Left colon (tissue), 2 donors: ENCODE measurements at regions not wholly inside any gene's neighbourhood (a gene's known extent, or its start where the extent isn't known, plus 50 kb on each side); places are given as distances from the start of the nearest gene placed in this dataset.

ENCODE experiments used
- ATAC-seq: fragments of 200-7000 bp; cut with Tn5 transposase; one replicate; pipeline ENCODE4 v1.9.1; 2020; ENCODE audit warnings: mild to moderate bottlenecking, moderate library complexity
- DNase-seq, 2 donors: peaks; one replicate each; pipeline ENCODE4 v3.0.0-alpha.2; 2020
- intact Hi-C, 2 donors: fragments of 100-400 bp; cut with DNase I in 1 of 2; cut with micrococcal nuclease in 1 of 2; formaldehyde crosslinking; loops; one replicate each; pipeline versions ENCODE4 v1.11.2 to v1.14.0; 2022; cut with DNase I, micrococcal nuclease
- donor health status: DM: no; HTN: no; CAD: no.
- donor health status: DM: yes; HTN: yes; CAD: no.

DNA sequence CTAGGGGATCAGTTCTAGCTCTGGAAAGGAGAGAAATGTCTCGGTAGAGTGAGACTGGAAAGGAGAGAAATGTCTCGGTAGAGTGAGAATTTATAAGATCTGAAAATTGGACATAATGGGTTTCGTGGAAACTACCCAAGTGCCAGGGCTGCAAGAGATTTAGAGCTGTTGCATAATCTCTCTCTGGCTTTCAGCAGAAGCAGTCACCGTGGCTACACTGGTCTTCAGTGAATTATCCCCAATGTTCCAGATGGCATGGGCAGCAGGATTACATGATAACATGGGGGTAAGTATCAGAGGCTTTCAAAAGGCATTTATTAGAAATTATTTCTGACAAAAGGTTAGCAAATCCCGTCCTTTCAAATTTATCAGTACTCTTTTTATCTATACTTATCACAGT is 435.5 kb downstream of the NKX6-1 start:
- DNase-seq (no peak), ATAC-seq (no peak)
- intact Hi-C loops, result no loop called here

DNA sequence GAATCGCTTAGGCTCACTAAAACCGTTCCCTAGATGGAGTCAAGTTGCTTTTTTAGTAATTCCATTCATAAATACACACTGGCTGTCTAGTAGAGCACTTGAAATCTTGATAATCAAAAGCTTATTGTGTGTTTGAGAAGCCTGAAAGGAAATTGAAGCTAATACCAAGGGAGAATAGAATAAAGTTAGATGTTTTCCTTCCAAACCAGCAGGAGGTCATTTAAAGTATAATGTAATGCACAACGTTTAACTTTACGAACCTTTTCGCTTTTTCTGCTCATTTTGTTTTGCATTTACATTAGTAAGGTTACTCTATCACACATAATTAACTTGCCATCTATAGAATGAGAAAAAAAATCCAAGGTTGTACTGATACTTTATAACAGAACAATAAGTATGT is 440.9 kb downstream of the NKX6-1 start:
- intact Hi-C loops, result no loop called here
- DNase-seq, result no peak

DNA sequence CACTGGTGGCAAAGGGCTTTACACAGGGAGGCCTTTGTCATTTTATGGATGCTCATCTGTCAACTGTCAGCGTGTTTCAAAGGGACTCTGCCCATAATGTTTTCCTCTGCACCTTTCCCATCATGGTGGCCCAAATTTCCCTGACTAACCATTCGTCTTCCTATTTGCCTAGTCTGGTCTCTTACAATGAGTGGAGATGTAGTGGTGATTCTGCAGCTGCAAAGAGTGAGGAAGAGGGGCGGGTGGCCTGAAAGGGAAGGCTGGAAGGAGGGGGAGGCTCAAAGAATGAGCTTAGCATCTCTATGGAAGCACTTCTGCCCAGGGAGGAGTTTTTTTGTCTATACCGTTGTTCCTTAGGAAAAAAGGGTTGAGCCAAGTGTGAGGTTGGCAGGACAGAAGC is 447.5 kb downstream of the NKX6-1 start:
- intact Hi-C loops, result no loop called here
- no peak for ATAC-seq

More for the DNA sequence above, 440.9 kb downstream of the NKX6-1 start:
- no peak for ATAC-seq

DNA sequence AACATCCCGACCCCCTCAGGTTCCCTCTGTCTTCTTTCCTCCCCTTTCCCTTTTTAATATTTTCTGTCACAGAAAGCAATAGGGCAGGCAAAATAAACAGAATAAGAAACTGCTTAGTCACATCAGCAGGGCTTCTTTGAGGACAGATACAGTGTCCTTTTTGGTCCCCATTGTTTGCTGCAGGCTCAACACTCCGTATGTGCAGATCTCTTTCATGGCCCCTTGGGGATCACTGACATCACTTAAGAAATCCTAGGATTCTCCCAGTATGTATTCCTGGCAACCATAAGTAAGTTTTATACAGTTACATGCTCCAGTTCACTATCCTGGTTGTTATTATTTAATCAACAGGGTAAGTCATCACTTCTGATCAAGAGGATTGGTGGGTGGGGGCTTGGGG is 448.0 kb downstream of the NKX6-1 start:
- intact Hi-C loops, result no loop called here
- DNase-seq (no peak), ATAC-seq (no peak)

More for the DNA sequence above, 447.5 kb downstream of the NKX6-1 start:
- no peak for DNase-seq

DNA sequence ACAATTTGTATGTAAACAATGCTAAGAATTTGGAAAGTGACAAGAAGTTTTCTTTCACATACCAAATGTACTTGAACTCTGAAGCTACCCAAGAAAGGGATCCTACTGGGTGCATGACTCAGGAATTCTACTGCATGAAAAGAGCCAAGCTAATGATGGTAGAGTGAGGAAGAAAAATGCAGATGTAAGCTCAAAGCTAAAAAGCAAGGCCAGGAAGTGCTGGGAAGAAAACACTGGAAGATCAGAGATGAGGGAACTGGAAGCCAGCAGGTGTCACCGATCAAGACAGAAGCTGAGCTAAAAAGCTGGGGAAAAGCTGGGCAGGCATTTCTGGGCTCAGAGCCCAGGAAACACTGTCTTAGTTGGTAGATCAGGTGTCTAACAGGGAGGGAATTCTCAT is 449.1 kb downstream of the NKX6-1 start:
- intact Hi-C loops, result no loop called here
- DNase-seq (no peak), ATAC-seq (no peak)

DNA sequence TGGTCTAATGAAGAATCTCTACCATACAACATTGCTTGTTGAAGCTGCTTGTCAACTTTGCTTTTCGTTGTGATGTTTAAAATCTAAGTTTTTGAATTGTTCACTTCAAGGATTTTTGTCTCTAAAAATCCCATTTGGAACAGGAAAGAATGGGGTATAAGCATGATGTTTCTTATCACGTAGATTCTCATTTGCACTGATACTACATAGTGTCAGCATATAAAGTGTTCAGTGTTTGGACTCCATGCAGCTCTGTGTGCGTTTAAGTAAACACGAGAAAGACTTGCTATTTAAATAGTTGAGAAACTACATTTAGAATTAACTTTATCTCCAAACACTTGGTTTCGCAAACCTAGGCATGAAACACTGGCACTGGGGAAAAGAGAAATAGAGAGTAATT is 452.5 kb downstream of the NKX6-1 start:
- intact Hi-C loops, result no loop called here
- ATAC-seq (no peak), DNase-seq (no peak)

DNA sequence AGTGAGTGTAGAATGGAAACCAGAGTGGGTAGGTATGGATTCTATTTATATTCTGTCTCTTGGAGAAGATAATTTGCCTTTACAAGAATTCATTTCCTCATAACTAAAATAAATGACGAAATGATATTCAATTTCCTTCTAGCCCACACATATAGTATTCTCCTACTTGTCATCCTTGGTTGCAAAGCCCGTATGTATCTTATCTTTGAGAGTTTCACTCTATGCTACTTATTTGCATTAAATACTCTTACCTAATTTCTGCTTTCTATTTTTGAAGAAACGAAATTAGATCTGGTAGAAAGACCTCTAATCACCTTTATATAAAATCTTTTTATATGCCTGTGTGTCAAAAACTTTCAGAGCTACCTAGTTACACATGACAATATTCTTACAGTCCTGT is 457.7 kb downstream of the NKX6-1 start:
- intact Hi-C loops, result no loop called here
- ATAC-seq (no peak), DNase-seq (no peak)

DNA sequence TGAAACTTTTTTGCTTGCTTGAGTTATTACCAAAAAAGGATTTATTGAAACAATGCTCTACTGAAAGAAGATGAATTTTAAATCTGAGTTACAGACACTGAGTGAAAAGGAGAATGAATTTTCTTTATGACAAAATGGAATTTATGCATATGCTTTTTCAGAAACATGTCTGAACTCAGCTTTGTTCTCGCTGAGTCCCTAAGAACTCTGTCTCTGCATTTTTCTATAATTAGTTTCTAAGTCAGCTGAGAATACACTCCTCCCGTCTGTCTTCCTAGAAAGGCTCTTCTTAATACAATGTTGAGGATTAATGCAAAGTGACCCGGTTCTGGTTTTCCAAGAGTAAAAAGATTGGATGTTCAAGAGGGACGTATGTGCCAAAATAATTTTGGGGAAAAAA is 463.5 kb downstream of the NKX6-1 start:
- DNase-seq, result no peak
- no peak for ATAC-seq
- intact Hi-C loops, result no loop called here

DNA sequence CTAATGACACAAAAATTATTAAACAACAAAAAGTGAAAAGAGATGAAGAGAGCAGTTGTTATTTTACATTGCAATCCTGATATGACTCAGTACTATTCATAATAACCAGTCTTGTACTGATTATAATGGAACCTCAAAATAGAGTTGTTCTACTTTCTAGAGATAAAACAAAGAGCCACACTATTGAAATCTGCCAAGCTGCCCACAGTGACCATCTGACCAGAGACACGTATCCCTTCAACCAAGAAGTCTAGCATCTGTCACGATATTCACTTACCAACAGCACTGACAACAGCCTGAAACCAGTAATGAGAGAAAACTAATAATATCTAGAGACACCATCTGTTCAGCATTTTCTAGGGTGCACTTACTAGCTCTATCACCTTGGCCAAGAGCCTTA is 466.7 kb downstream of the NKX6-1 start:
- DNase-seq (no peak), ATAC-seq (no peak)
- intact Hi-C loops, result no loop called here

DNA sequence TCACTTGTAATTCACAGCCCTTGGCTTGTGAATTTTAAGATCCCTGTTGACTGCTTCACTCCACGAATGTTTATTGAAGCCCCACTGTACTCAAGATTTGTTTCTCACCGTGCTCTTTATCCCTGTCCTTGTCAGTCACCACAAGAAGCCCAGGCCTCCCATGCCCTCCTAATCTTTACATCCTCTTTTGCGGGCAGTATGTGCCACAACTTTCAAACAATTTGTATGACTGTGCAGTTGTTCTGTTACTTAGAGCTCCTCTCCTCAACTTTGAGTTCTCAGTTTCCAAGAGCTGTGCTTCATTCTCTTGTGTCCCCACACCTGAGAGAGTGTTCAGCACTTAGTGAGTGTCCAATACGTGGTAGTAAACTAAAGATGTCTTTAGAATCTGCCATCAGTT is 467.7 kb downstream of the NKX6-1 start:
- intact Hi-C loops, result no loop called here
- ATAC-seq (no peak), DNase-seq (no peak)

DNA sequence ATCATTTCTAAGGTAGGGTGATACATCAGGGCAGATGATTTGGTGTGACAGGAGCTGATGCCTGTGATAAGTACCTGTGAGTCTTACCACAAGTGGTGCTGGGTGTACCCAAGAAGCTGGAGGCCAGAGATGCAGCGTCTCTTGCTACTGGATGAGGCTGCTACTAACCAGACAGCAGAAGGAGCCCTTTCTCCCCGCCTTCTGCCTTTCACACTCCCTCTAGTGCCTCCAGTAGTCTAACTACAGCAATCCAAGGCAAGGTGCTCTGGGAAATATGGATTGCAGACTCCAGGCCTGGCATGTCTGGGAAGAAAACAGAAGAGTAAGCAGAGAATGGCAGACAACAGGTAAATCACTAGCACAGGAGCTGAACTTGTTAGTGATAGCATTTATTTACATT is 470.8 kb downstream of the NKX6-1 start:
- intact Hi-C loops, result no loop called here
- no peak for ATAC-seq

DNA sequence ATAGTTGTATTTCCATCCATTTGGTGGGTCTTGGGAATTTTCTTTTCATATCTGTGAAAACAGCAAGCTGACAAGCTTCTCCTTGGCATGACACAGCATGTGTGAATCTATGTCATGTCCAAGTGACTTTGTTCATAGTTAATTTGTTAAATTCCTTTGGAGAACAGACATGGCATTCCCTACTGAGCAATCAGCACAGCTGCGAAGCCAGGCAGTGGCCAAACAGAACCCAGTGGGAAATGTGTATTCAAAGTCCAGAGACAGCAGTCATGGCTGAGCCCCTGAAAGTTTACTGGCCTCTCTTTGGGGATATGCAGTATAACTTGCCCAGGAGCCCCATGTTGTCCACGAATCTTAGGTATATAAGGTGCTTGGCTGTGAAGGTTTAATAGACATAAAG is 474.7 kb downstream of the NKX6-1 start:
- ATAC-seq, result no peak
- no peak for DNase-seq
- intact Hi-C loops, result no loop called here

More for the DNA sequence above, 470.8 kb downstream of the NKX6-1 start:
- no peak for DNase-seq

DNA sequence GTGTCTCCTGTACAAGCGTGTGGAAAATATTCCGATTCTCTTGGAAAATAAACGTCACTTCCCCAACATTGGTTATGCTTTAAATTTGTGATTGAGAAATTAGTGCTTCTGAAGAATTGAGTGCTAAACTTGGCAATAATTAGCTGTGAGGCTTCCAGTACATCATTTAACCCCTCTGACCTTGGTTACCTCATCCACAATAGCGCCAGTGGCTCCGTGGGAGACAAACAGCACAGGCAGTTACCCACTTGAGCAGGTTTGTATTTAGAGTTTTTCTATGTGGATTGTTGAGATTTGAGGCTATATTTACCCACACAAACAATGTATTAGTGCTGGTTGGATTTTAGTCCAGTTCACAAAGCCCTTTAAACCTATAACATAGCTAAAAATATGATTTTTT is 476.5 kb downstream of the NKX6-1 start:
- intact Hi-C loops, result no loop called here
- ATAC-seq, result no peak
- DNase-seq, result no peak

DNA sequence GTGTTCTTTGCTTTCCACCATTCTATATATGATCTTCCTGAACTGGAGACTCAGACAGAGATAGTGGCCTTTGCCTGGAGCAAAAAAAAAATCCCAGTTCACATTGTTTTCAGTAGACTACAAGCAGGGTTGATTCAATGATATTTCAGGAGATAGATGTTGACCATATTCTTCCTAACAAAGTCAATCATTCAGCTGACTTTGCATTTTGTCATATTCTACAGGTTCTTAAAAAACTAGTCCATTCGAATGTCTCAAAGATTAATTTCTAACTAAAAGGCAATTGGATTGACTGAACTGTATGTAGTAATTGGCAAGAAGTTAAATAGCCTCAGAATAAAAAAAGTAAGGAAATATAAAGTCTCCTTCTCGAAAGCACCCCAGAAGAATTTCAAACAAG is 479.5 kb downstream of the NKX6-1 start:
- DNase-seq (no peak), ATAC-seq (no peak)
- intact Hi-C loops, result no loop called here

DNA sequence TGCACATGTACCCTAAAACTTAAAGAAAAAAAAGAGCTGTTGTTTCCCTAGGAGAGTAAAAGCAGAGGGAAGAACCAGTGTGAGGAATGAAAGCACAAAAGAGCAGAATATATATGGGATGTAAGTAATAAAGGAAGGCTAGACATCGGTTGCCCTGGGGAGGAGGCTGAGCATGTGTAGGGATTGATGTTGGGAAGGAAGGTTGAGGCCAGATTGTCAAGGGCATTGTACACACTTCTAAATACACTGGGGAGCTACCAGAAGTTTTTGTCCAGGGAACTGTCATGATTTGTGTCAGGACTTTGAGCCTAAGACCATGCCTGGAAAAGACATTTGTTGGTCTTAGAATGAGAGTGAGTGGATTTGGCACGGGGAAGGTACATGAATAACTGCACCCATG is 467.1 kb downstream of the GPAT3 start:
- ATAC-seq, result no peak
- intact Hi-C loops, result no loop called here

DNA sequence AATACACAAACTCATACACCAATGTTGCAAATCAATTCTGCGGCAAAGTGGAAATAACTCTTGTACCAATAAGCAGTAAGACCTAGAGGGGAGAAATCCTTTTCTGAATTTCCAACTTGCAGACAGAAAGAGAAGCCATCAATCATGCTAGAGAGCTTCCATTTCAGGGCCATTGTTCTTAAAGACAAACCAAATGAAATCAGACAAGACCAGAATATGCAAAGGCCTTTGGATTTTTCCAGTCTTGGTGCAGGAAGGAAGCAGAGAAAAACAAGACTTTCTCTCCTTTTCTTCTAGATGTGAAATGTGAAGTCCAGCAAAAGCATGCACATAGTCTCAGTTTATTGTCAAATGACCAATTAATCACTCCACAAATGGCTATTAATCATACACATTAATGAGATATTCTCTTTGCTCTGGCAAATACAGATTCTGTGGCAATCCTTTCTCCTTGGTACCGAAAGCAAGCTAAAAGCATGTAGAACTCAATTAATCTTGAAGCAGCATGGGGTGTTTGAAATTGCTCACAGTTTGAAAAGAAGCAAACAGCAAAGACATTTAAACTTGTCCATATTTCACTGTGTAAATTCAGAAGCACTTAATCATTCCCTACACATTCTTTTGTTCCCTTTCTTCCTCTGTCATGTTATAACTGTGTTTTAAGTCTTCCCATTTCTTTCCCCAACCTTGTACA is 466.1 kb downstream of the GPAT3 start:
- intact Hi-C loops, result no loop called here
- DNase-seq, result no peak
- ATAC-seq, result no peak

More for the DNA sequence above, 467.1 kb downstream of the GPAT3 start:
- DNase-seq, result no peak

DNA sequence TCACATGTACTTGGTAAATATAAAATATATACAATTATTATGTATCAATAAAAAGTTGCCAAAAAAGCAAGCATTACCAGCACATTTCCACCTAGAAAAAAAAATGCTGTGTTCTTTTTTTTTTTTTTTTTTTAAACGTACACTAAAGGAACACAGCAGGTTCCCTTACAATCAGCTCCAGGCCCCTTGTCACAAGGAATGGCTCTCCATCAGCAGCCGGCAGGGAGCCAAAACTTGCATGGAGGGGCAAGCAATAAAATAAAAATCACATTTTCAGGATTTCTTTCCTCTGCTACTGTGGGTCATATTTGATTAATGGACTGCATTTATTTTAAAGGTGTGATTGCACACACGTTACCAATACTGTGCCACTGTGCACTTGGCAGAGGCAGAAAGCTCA is 460.3 kb downstream of the GPAT3 start:
- DNase-seq (no peak), ATAC-seq (no peak)
- intact Hi-C loops, result no loop called here

DNA sequence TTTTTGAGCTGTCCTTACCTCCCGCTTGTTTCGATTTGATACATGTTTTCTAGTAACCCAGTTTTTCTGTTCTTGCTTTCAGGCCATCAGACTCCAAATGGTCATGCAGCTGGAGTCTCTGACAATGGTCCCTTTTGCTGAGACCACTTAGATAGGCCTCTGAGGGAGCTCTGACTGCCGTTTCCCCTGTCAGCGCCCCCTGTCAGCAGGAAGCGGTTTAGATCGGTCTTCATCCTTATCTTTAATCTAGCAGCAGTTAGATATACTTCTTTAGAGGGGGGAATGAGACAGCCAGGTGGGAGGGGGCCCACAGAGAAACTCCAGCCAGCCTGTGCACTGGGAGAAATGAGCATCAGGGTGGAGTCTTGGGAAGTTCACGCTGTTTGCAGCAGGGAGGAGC is 457.9 kb downstream of the GPAT3 start:
- DNase-seq, result no peak
- intact Hi-C loops, result no loop called here
- ATAC-seq, result no peak

DNA sequence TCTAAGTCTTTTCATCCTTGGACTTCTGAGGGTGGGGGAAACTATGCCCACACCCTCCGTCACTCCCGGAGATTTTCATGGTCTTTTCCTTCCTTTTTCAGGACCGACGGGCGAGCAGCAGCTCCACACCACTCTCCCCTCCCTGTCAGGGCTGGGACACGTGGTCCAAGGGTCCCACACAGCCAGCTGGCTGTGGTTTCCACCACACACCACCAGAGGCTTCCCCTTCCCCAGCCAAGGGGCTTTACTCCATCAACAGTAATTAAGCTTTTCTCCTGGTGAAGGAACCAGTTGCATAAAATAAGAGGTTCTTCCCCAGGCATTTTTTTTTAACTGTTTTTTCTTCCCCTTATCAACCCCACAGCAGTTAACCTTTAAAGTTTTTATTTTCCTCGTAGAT is 453.9 kb downstream of the GPAT3 start:
- intact Hi-C loops, result no loop called here
- ATAC-seq (no peak), DNase-seq (no peak)

DNA sequence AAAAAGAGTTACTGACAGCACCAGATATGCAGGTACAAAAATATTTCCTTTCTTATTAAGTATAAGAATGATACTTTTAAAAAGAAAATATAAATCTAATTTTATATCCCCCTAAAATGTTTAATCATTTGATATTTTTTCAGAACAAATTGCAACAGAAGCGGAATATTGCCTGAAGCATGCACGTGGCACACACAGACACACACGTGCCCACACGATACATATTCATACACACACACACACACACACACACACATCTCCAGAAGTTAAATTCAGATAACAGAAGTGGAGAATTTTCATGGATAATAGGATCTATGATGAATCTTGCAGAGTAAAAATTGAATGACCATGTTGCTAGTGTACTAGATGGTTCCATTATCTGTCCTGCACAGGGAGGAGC is 445.2 kb downstream of the GPAT3 start:
- DNase-seq, result no peak
- no peak for ATAC-seq
- intact Hi-C loops, result no loop called here

DNA sequence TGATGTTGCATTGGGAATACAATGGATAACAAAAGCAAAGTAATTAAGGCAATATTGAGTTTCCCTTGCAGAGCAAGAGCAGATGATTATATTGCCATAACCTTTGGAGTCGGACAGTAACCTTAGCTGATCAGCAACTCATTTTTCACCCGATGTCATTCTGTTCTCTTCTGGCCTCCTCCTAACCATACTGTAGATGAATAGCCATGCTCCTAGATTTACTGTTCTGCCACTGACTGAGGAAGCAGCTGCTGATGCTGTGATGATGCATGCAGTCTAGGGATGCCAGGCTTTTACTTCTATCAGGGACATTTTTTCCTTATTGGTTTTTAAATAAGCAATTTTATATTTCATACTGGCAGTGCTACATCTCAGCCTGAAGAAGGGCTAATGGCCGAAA is 443.9 kb downstream of the GPAT3 start:
- DNase-seq, result no peak
- ATAC-seq, result no peak

More for the DNA sequence above, 443.9 kb downstream of the GPAT3 start:
- intact Hi-C loops, result no loop called here
